CD4-positive, alpha-beta T cell (primary cell): ENCODE measurements at regions not wholly inside any gene's neighbourhood (a gene's known extent, or its start where the extent isn't known, plus 50 kb on each side); places are given as distances from the start of the nearest gene placed in this dataset.

ENCODE experiments used
- ATAC-seq: fragments of 200-7000 bp; cut with Tn5 transposase; one replicate; pipeline ENCODE4 v1.10.0; 2022; ENCODE audit warnings: mild to moderate bottlenecking; ENCODE audit not compliant: poor library complexity
- CTCF ChIA-PET: fragments of 350-600 bp; sonication (Branson Sonifier 250); formaldehyde crosslinking; loops from one replicate; lab custom pipeline; 2021; ENCODE audit warnings: antibody characterized with exemption, inconsistent platforms; lab: Charles Lee
- POLR2A ChIA-PET: fragments of 350-600 bp; sonication (Branson Sonifier 250); formaldehyde crosslinking; loops from one replicate; lab custom pipeline; 2021; ENCODE audit warnings: antibody characterized with exemption, inconsistent platforms; lab: Charles Lee
- DNase-seq, 14 experiments: peaks; one replicate each; pipeline ENCODE4 v3.0.0-alpha.2; 2013 to 2020; ENCODE audit warnings: mixed read lengths in 2 of 14
- H3K27ac ChIP-seq, 2 donors: one replicate each; pipeline versions ENCODE4 v1.5.1 to v1.7.0; 2013; ENCODE audit warnings: low read length in 2 of 2, low read depth in 1 of 2, mild to moderate bottlenecking in 1 of 2
- H3K27me3 ChIP-seq, 2 experiments: 1 replicate in 1 of 2; 2 replicates in 1 of 2; pipeline versions ENCODE4 v1.6.1 to v1.7.0; 2013; ENCODE audit warnings: low read length in 2 of 2, control low read depth in 1 of 2, mild to moderate bottlenecking in 1 of 2, moderate library complexity in 1 of 2; ENCODE audit not compliant: insufficient read depth in 2 of 2, control insufficient read depth in 1 of 2
- H3K36me3 ChIP-seq: one replicate; pipeline ENCODE4 v1.6.1; 2013; ENCODE audit warnings: low read length, control low read depth; ENCODE audit not compliant: insufficient read depth
- H3K4me1 ChIP-seq: one replicate; pipeline ENCODE4 v1.6.1; 2013; ENCODE audit warnings: low read length, control low read depth; ENCODE audit not compliant: insufficient read depth
- H3K4me3 ChIP-seq: one replicate; pipeline ENCODE4 v1.5.1; 2013; ENCODE audit warnings: mild to moderate bottlenecking, low read length, moderate library complexity
- H3K9me3 ChIP-seq, 2 experiments: 1 replicate in 1 of 2; 2 replicates in 1 of 2; pipeline versions ENCODE4 v1.6.1 to v1.7.0; 2013; ENCODE audit warnings: low read length in 2 of 2, mild to moderate bottlenecking in 2 of 2, control low read depth in 1 of 2, moderate library complexity in 1 of 2; ENCODE audit not compliant: control insufficient read depth in 1 of 2, insufficient read depth in 1 of 2
- H3K27ac Mint-ChIP-seq: one replicate; pipeline ENCODE4 v1.8.0; 2020; ENCODE audit warnings: mixed read lengths
- H3K27me3 Mint-ChIP-seq: one replicate; pipeline ENCODE4 v1.8.0; 2021; ENCODE audit warnings: mixed read lengths
- H3K36me3 Mint-ChIP-seq: one replicate; pipeline ENCODE4 v1.8.0; 2021; ENCODE audit warnings: low read depth, mixed read lengths
- H3K4me1 Mint-ChIP-seq: one replicate; pipeline ENCODE4 v1.8.0; 2021; ENCODE audit warnings: low read depth, mixed read lengths
- H3K4me3 Mint-ChIP-seq: one replicate; pipeline ENCODE4 v1.8.0; 2020; ENCODE audit warnings: mild to moderate bottlenecking, mixed read lengths
- H3K9me3 Mint-ChIP-seq: one replicate; pipeline ENCODE4 v1.8.0; 2020; ENCODE audit warnings: mixed read lengths
- CTCF ChIP-seq: fragments of 200-600 bp; IDR thresholded peaks from one replicate; pipeline ENCODE4 v1.8.0; 2022; ENCODE audit warnings: antibody characterized with exemption, mild to moderate bottlenecking
- intact Hi-C, 2 experiments: fragments of 100-400 bp; cut with DNase I in 1 of 2; cut with micrococcal nuclease in 1 of 2; formaldehyde crosslinking; loops; one replicate each; pipeline versions ENCODE4 v1.15.1 to v1.9.0; 2023 to 2025; cut with DNase I, micrococcal nuclease

- H3K4me3 ChIP-seq: no peak overlapping the region
- intact Hi-C loops: no loop called here
- H3K4me1 ChIP-seq: no peaks in the 10 kb centered on the region
- Mint-ChIP-seq H3K27me3 (no peaks in the 10 kb centered on the region), H3K4me1 (no peaks in the 10 kb centered on the region), H3K27ac (no peak overlapping the region), H3K4me3 (no peak overlapping the region), H3K36me3 (no peaks in the 10 kb centered on the region), H3K9me3 (no peaks in the 10 kb centered on the region)
- no peak overlapping the region for H3K27ac ChIP-seq
- H3K27me3 ChIP-seq: no peaks in the 10 kb centered on the region
- no peak for DNase-seq
- no peak for ATAC-seq
- POLR2A ChIA-PET: no interaction called here
- CTCF ChIA-PET: no interaction called here
- no peak for TF ChIP-seq CTCF
- H3K9me3 ChIP-seq: no peaks in the 10 kb centered on the region
- H3K36me3 ChIP-seq: no peaks in the 10 kb centered on the region
These were observed 156.8 kb upstream of the SEMA6A start for GRCh38 chr5:116731432-116731831.

- TF ChIP-seq CTCF: no peak
- Histone ChIP-seq H3K4me1 (no peaks in the 10 kb centered on the region), H3K9me3 (no peaks in the 10 kb centered on the region), H3K27me3 (no peaks in the 10 kb centered on the region), H3K4me3 (no peak overlapping the region), H3K27ac (no peak overlapping the region), H3K36me3 (no peaks in the 10 kb centered on the region)
- CTCF ChIA-PET: no interaction called here
- Mint-ChIP-seq H3K4me1 (no peaks in the 10 kb centered on the region), H3K27ac (no peak overlapping the region), H3K27me3 (no peaks in the 10 kb centered on the region), H3K4me3 (no peak overlapping the region), H3K36me3 (no peaks in the 10 kb centered on the region), H3K9me3 (no peaks in the 10 kb centered on the region)
- ATAC-seq (no peak), DNase-seq (no peak)
- POLR2A ChIA-PET: no interaction called here
- intact Hi-C loops: no loop called here
These were observed 156.1 kb upstream of the SEMA6A start for GRCh38 chr5:116730706-116731105.

DNA sequence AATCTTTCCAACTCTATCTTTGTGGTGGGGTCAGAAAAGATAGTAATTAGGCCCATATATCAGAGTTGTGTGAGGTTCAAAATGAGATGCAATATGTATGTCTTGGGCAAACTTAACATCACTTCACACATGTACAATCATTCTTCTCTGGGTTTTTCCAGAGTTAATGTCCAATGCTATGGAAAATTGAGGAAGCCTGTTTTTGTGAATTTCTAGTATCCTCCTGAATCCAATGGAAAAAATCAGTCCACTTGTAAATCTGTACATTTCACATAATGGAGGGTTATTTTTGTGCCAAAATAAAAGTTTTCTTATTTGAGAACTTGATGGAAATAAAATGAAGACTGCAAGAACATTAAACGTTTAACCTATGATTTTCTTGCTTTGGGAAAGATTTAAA, 155.6 kb upstream of the SEMA6A start:
- no peak for TF ChIP-seq CTCF
- Mint-ChIP-seq H3K4me3 (no peak overlapping the region), H3K27me3 (no peaks in the 10 kb centered on the region), H3K4me1 (no peaks in the 10 kb centered on the region), H3K27ac (no peak overlapping the region), H3K36me3 (no peaks in the 10 kb centered on the region), H3K9me3 (no peaks in the 10 kb centered on the region)
- H3K4me3 ChIP-seq: no peak overlapping the region
- no peaks in the 10 kb centered on the region for H3K9me3 ChIP-seq
- intact Hi-C loops: no loop called here
- ATAC-seq: no peak
- H3K36me3 ChIP-seq: no peaks in the 10 kb centered on the region
- CTCF ChIA-PET: no interaction called here
- H3K4me1 ChIP-seq: no peaks in the 10 kb centered on the region
- H3K27ac ChIP-seq: no peak overlapping the region
- no peak for DNase-seq
- POLR2A ChIA-PET: no interaction called here
- no peaks in the 10 kb centered on the region for H3K27me3 ChIP-seq
